HFFc6 (cell line): ENCODE measurements at regions not wholly inside any gene's neighbourhood (a gene's known extent, or its start where the extent isn't known, plus 50 kb on each side); places are given as distances from the start of the nearest gene placed in this dataset.

ENCODE experiments used
- DNase-seq: peaks from one replicate; pipeline ENCODE4 v3.0.0-alpha.2; 2018
- H3K27ac Mint-ChIP-seq: 2 replicates; pipeline ENCODE4 v1.8.0; 2020; ENCODE audit warnings: mild to moderate bottlenecking, mixed read lengths
- H3K27me3 Mint-ChIP-seq: 2 replicates; pipeline ENCODE4 v1.8.0; 2021; ENCODE audit warnings: mild to moderate bottlenecking, moderate library complexity, mixed read lengths; ENCODE audit not compliant: insufficient read depth
- H3K36me3 Mint-ChIP-seq: 2 replicates; pipeline ENCODE4 v1.8.0; 2021; ENCODE audit warnings: low read depth, mixed read lengths
- H3K4me1 Mint-ChIP-seq: 2 replicates; pipeline ENCODE4 v1.8.0; 2020; ENCODE audit warnings: low read depth, mixed read lengths
- H3K4me3 Mint-ChIP-seq: 2 replicates; pipeline ENCODE4 v1.8.0; 2020; ENCODE audit warnings: mild to moderate bottlenecking, moderate library complexity, mixed read lengths
- H3K9me3 Mint-ChIP-seq: 2 replicates; pipeline ENCODE4 v1.8.0; 2020; ENCODE audit warnings: mild to moderate bottlenecking, mixed read lengths
- CTCF ChIP-seq: fragments of 200-600 bp; sonication (generic); IDR thresholded peaks from 2 replicates; pipeline ENCODE4 v1.5.0; 2021; ENCODE audit warnings: antibody characterized with exemption, mild to moderate bottlenecking

GRCh38 chr6:159617444-159617843 lies 75.6 kb downstream of the SOD2 start:
- Mint-ChIP-seq H3K36me3 (0 out of 2 replicates have a peak, but pooled peaks cover 5% of the 10 kb centered on the region), H3K27me3 (peaks cover 8% of the 10 kb centered on the region), H3K4me3 (no peak overlapping the region), H3K9me3 (peaks cover 16% of the 10 kb centered on the region), H3K27ac (no peak overlapping the region), H3K4me1 (no peaks in the 10 kb centered on the region)
- no peak for DNase-seq
- TF ChIP-seq CTCF: no peak

- Mint-ChIP-seq H3K27me3 (peaks cover 8% of the 10 kb centered on the region), H3K27ac (no peak overlapping the region), H3K9me3 (peaks cover 16% of the 10 kb centered on the region), H3K4me3 (no peak overlapping the region), H3K36me3 (0 out of 2 replicates have a peak, but pooled peaks cover 5% of the 10 kb centered on the region), H3K4me1 (no peaks in the 10 kb centered on the region)
- TF ChIP-seq CTCF: no peak
- DNase-seq: no peak
Observed at GRCh38 chr6:159616456-159616855, 76.6 kb downstream of the SOD2 start.

DNA sequence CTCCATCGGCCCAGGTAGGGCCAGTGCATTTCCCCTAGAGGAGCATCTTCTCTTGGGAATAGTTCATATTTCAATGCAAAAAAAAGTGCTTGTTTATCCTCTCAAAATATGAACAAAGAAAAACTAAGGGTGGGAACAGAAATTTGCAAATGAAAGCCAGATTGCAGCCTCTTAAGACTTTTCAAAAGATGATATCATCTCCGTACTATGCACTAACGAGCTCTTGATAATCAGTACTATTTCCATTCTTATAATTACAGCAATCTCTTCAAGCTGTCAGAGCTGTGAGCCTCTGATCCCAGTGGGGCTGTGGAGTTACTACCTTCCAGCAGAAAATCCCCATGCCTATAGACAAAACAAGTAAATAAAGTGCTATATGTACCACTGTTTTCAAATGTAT lies 77.1 kb downstream of the SOD2 start:
- no peak for TF ChIP-seq CTCF
- Mint-ChIP-seq H3K27me3 (peaks cover 7% of the 10 kb centered on the region), H3K4me1 (no peaks in the 10 kb centered on the region), H3K9me3 (peaks cover 16% of the 10 kb centered on the region), H3K36me3 (0 out of 2 replicates have a peak, but pooled peaks cover 5% of the 10 kb centered on the region), H3K27ac (no peak overlapping the region), H3K4me3 (no peak overlapping the region)
- no peak for DNase-seq

GRCh38 chr6:159610881-159611280 lies 82.2 kb downstream of the SOD2 start:
- Mint-ChIP-seq H3K9me3 (no peaks in the 10 kb centered on the region; the same call in 1 of the 2 replicates), H3K36me3 (no peaks in the 10 kb centered on the region), H3K27me3 (peaks cover 4% of the 10 kb centered on the region; the same call in 1 of the 2 replicates), H3K4me3 (no peak overlapping the region), H3K27ac (no peak overlapping the region), H3K4me1 (no peaks in the 10 kb centered on the region)
- no peak for TF ChIP-seq CTCF
- no peak for DNase-seq

GRCh38 chr6:159609652-159610178 lies 83.3 kb downstream of the SOD2 start:
- TF ChIP-seq CTCF: no peak

More at GRCh38 chr6:159609652-159610178, 83.3 kb downstream of the SOD2 start:
- no peak overlapping the region for H3K4me3 Mint-ChIP-seq
- no peaks in the 10 kb centered on the region; the same call in 1 of the 2 replicates for H3K9me3 Mint-ChIP-seq
- no peak for DNase-seq
- H3K27me3 Mint-ChIP-seq: peaks cover 4% of the 10 kb centered on the region; the same call in 1 of the 2 replicates
- H3K36me3 Mint-ChIP-seq: no peaks in the 10 kb centered on the region
- H3K27ac Mint-ChIP-seq: no peak overlapping the region
- no peaks in the 10 kb centered on the region for H3K4me1 Mint-ChIP-seq
